GM20431 (cell line): ENCODE measurements at regions not wholly inside any gene's neighbourhood (a gene's known extent, or its start where the extent isn't known, plus 50 kb on each side); places are given as distances from the start of the nearest gene placed in this dataset.

Source experiments
- in situ Hi-C: fragments of 300-500 bp; cut with MseI, MboI; formaldehyde crosslinking; loops from one replicate; pipeline ENCODE4 v1.15.0; 2020; ENCODE audit warnings: low sequenced_read_pairs; ENCODE audit not compliant: unreplicated experiment

GRCh38 chrX:20452487-20452886 lies 185.8 kb upstream of the RPS6KA3 start:
- in situ Hi-C loops: no loop called here

- in situ Hi-C loops: no loop called here
These were observed 185.2 kb upstream of the RPS6KA3 start for GRCh38 chrX:20451929-20452328.

GRCh38 chrX:20445109-20445508 lies 178.4 kb upstream of the RPS6KA3 start:
- in situ Hi-C loops: no loop called here

- in situ Hi-C loops: no loop called here
These were observed 175.9 kb upstream of the RPS6KA3 start for GRCh38 chrX:20442597-20442996.

- in situ Hi-C loops: no loop called here
These were observed 174.4 kb upstream of the RPS6KA3 start for GRCh38 chrX:20441123-20441522.

GRCh38 chrX:20438871-20439526 lies 172.3 kb upstream of the RPS6KA3 start:
- in situ Hi-C loops: no loop called here

GRCh38 chrX:20437683-20438082 lies 171.0 kb upstream of the RPS6KA3 start:
- in situ Hi-C loops: no loop called here

GRCh38 chrX:20435913-20436312 lies 169.2 kb upstream of the RPS6KA3 start:
- in situ Hi-C loops: no loop called here

- in situ Hi-C loops: no loop called here
These were observed 168.3 kb upstream of the RPS6KA3 start for GRCh38 chrX:20434986-20435385.

GRCh38 chrX:20433388-20433775 lies 166.7 kb upstream of the RPS6KA3 start:
- in situ Hi-C loops: no loop called here

- in situ Hi-C loops: no loop called here
These were observed 166.2 kb upstream of the RPS6KA3 start for GRCh38 chrX:20432746-20433387.

GRCh38 chrX:20432048-20432447 lies 165.3 kb upstream of the RPS6KA3 start:
- in situ Hi-C loops: no loop called here

- in situ Hi-C loops: no loop called here
These were observed 164.8 kb upstream of the RPS6KA3 start for GRCh38 chrX:20431486-20431885.

- in situ Hi-C loops: no loop called here
These were observed 160.6 kb upstream of the RPS6KA3 start for GRCh38 chrX:20427173-20427770.

GRCh38 chrX:20421697-20422096 lies 155.0 kb upstream of the RPS6KA3 start:
- in situ Hi-C loops: no loop called here

- in situ Hi-C loops: no loop called here
These were observed 154.6 kb upstream of the RPS6KA3 start for GRCh38 chrX:20421275-20421674.

- in situ Hi-C loops: no loop called here
These were observed 153.3 kb upstream of the RPS6KA3 start for GRCh38 chrX:20420058-20420457.

- in situ Hi-C loops: no loop called here
These were observed 151.9 kb upstream of the RPS6KA3 start for GRCh38 chrX:20418379-20419150.

GRCh38 chrX:20414762-20415445 lies 148.2 kb upstream of the RPS6KA3 start:
- in situ Hi-C loops: no loop called here

GRCh38 chrX:20414066-20414465 lies 147.4 kb upstream of the RPS6KA3 start:
- in situ Hi-C loops: no loop called here
